Heart left ventricle (tissue), 13 donors: ENCODE measurements at regions not wholly inside any gene's neighbourhood (a gene's known extent, or its start where the extent isn't known, plus 50 kb on each side); places are given as distances from the start of the nearest gene placed in this dataset.

Experiments used
- POLR2A ChIP-seq, 2 donors: fragments of 450-650 bp; IDR thresholded peaks; one replicate each; pipeline ENCODE4 v1.6.1; 2017; ENCODE audit warnings: antibody characterized with exemption in 2 of 2, mild to moderate bottlenecking in 2 of 2, moderate library complexity in 2 of 2
- TF ChIP-seq, protein P1 (sequence below), 12 donors: fragments of 200-600 bp; sonication (generic) in 4 of 12; IDR thresholded peaks; one replicate each; pipeline versions ENCODE4 v1.5.0 to v1.8.0; 2018 to 2022; ENCODE audit warnings: antibody characterized with exemption in 12 of 12, mild to moderate bottlenecking in 5 of 12
- donor health status: ischemic (EF 13 %, LVEDD 7.1; RV severe dilation, severe dysfunction).
- donor health status: DM: no; HTN: yes; CAD: no.
- donor health status: DM: no; HTN: no; CAD: no.
- donor health status: ischemic (EF 25% LVEDD 6.9; RV normal size, moderate dysfunction).
- donor health status: ischemic (EF 25% LVEDD 5.7; RV mildly dilated, moderate dysfunction).
- donor health status: ischemic (EF 35%, LVEDD 5.7; RV mildly dilated, moderate dysfunction).
- donor health status: nonischemic (EF 11% LVEDD 7.7; RV severe dilation, severe dysfunction).
- donor health status: DM: yes; HTN: yes; CAD: no.
- donor health status: PGD.
- donor health status: ischemic (EF 29% LVEDD 5.4; RV normal size, mild dysfunction).
- donor health status: nonischemic (EF 23%, LVEDD 6.1; RV moderate dilation, normal function).

GRCh38 chr5:38009749-38010358 is 170.0 kb upstream of the GDNF start:
- TF ChIP-seq, protein P1, sequence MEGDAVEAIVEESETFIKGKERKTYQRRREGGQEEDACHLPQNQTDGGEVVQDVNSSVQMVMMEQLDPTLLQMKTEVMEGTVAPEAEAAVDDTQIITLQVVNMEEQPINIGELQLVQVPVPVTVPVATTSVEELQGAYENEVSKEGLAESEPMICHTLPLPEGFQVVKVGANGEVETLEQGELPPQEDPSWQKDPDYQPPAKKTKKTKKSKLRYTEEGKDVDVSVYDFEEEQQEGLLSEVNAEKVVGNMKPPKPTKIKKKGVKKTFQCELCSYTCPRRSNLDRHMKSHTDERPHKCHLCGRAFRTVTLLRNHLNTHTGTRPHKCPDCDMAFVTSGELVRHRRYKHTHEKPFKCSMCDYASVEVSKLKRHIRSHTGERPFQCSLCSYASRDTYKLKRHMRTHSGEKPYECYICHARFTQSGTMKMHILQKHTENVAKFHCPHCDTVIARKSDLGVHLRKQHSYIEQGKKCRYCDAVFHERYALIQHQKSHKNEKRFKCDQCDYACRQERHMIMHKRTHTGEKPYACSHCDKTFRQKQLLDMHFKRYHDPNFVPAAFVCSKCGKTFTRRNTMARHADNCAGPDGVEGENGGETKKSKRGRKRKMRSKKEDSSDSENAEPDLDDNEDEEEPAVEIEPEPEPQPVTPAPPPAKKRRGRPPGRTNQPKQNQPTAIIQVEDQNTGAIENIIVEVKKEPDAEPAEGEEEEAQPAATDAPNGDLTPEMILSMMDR (IDR thresholded peaks at IDR 0.05) = no peak
- no peak for TF ChIP-seq POLR2A (IDR thresholded peaks at IDR 0.05)
